GM23338 (cell line): ENCODE measurements at regions not wholly inside any gene's neighbourhood (a gene's known extent, or its start where the extent isn't known, plus 50 kb on each side); places are given as distances from the start of the nearest gene placed in this dataset.

Experiments
- ATAC-seq: fragments of 200-7000 bp; cut with Tn5 transposase; 3 replicates; pipeline ENCODE4 v1.9.1; 2020
- DNase-seq: peaks from one replicate; pipeline ENCODE4 v3.0.0-alpha.2; 2015; ENCODE audit warnings: low spot score
- H2AFZ ChIP-seq: fragments of 200-600 bp; sonication (generic); 2 replicates; pipeline ENCODE4 v1.8.0; 2016; ENCODE audit warnings: antibody characterized with exemption, mild to moderate bottlenecking, moderate library complexity
- H3F3A ChIP-seq: fragments of 200-600 bp; sonication (generic); replicated peaks from 2 replicates; pipeline ENCODE4 v1.8.0; 2017; ENCODE audit warnings: antibody characterized with exemption, mixed run types, low read depth
- H3K27ac ChIP-seq: fragments of 200-600 bp; sonication (generic); 2 replicates; pipeline ENCODE4 v1.6.1; 2016; ENCODE audit warnings: low read depth
- H3K27me3 ChIP-seq: fragments of 200-600 bp; sonication (generic); 2 replicates; pipeline ENCODE4 v1.8.0; 2016; ENCODE audit warnings: mild to moderate bottlenecking, mixed run types, moderate library complexity; ENCODE audit not compliant: insufficient read depth
- H3K36me3 ChIP-seq: fragments of 200-600 bp; sonication (generic); 2 replicates; pipeline ENCODE4 v1.8.0; 2016; ENCODE audit warnings: mild to moderate bottlenecking; ENCODE audit not compliant: insufficient read depth
- H3K4me1 ChIP-seq: fragments of 200-600 bp; sonication (generic); 2 replicates; pipeline ENCODE4 v1.8.0; 2016; ENCODE audit warnings: mild to moderate bottlenecking, moderate library complexity; ENCODE audit not compliant: insufficient read depth
- H3K4me2 ChIP-seq: fragments of 200-600 bp; sonication (generic); 2 replicates; pipeline ENCODE4 v1.7.1; 2017; ENCODE audit warnings: mixed run types
- H3K4me3 ChIP-seq: fragments of 200-600 bp; sonication (generic); 2 replicates; pipeline ENCODE4 v1.6.1; 2016; ENCODE audit warnings: mixed run types
- H3K79me2 ChIP-seq: fragments of 200-600 bp; sonication (generic); replicated peaks from 2 replicates; pipeline ENCODE4 v1.8.0; 2017; ENCODE audit warnings: mild to moderate bottlenecking; ENCODE audit not compliant: insufficient read depth
- H3K9me2 ChIP-seq: fragments of 200-600 bp; sonication (generic); 2 replicates; pipeline ENCODE4 v1.8.0; 2017; ENCODE audit not compliant: insufficient read depth
- H4K20me1 ChIP-seq: fragments of 200-600 bp; sonication (generic); replicated peaks from 2 replicates; pipeline ENCODE4 v1.8.0; 2017; ENCODE audit warnings: mild to moderate bottlenecking; ENCODE audit not compliant: insufficient read depth
- H3K27ac Mint-ChIP-seq: 2 replicates; pipeline ENCODE4 v1.8.0; 2020; ENCODE audit warnings: inconsistent platforms, mild to moderate bottlenecking, moderate library complexity, mixed read lengths
- H3K27me3 Mint-ChIP-seq: 3 replicates; pipeline ENCODE4 v1.8.0; 2022; ENCODE audit warnings: low read depth, mild to moderate bottlenecking, moderate library complexity, mixed read lengths, inconsistent platforms; ENCODE audit not compliant: insufficient read depth, poor library complexity
- H3K36me3 Mint-ChIP-seq: 3 replicates; pipeline ENCODE4 v1.8.0; 2021; ENCODE audit warnings: low read depth, mild to moderate bottlenecking, inconsistent platforms, moderate library complexity, mixed read lengths
- H3K4me1 Mint-ChIP-seq: 3 replicates; pipeline ENCODE4 v1.8.0; 2020; ENCODE audit warnings: mild to moderate bottlenecking, inconsistent platforms, mixed read lengths
- H3K4me3 Mint-ChIP-seq: 3 replicates; pipeline ENCODE4 v1.8.0; 2021; ENCODE audit warnings: moderate library complexity, mild to moderate bottlenecking, inconsistent platforms, mixed read lengths
- H3K9me3 Mint-ChIP-seq: 3 replicates; pipeline ENCODE4 v1.8.0; 2020; ENCODE audit warnings: moderate library complexity, mild to moderate bottlenecking, inconsistent platforms, mixed read lengths
- CREB1 ChIP-seq: fragments of 250-450 bp; sonication (Bioruptor Pico); IDR thresholded peaks from 2 replicates; pipeline ENCODE4 v1.5.0; 2020; ENCODE audit warnings: low read depth, mild to moderate bottlenecking, moderate library complexity
- EZH2 ChIP-seq: fragments of 200-600 bp; sonication (generic); IDR thresholded peaks from one replicate; pipeline ENCODE4 v1.8.0; 2017; ENCODE audit warnings: antibody characterized with exemption, mild to moderate bottlenecking, low read depth; ENCODE audit not compliant: unreplicated experiment
- EZH2phosphoT487 ChIP-seq: fragments of 200-600 bp; sonication (generic); IDR thresholded peaks from one replicate; pipeline ENCODE4 v1.8.1; 2018; ENCODE audit warnings: antibody characterized with exemption; ENCODE audit not compliant: unreplicated experiment
- NANOG ChIP-seq: IDR thresholded peaks from 2 replicates; pipeline ENCODE4 v1.6.1; 2016; ENCODE audit warnings: antibody characterized with exemption, borderline replicate concordance
- ZNF114 ChIP-seq: fragments of 250-450 bp; sonication (Bioruptor Pico); IDR thresholded peaks from 2 replicates; pipeline ENCODE4 v1.5.0; 2020; ENCODE audit warnings: mild to moderate bottlenecking, moderate library complexity
- ZNF331 ChIP-seq: fragments of 250-450 bp; sonication (Bioruptor Pico); IDR thresholded peaks from 2 replicates; pipeline ENCODE4 v1.5.0; 2020; ENCODE audit warnings: low read depth, mild to moderate bottlenecking, moderate library complexity
- TF ChIP-seq, protein P1 (sequence below): IDR thresholded peaks from 2 replicates; pipeline ENCODE4 v1.6.1; 2016; ENCODE audit warnings: antibody characterized with exemption
- TF ChIP-seq, protein P2 (sequence below), 2 experiments: fragments of 200-600 bp in 1 of 2; sonication (generic) in 1 of 2; conservative IDR thresholded peaks; 2 replicates each; pipeline versions ENCODE4 v1.5.1 to v1.6.1; 2016 to 2017; ENCODE audit warnings: antibody characterized with exemption in 2 of 2, low read depth in 2 of 2, mild to moderate bottlenecking in 2 of 2, moderate library complexity in 1 of 2
- TF ChIP-seq, protein P3 (sequence below): IDR thresholded peaks from one replicate; pipeline ENCODE4 v1.6.1; 2018; ENCODE audit warnings: antibody characterized with exemption; ENCODE audit not compliant: unreplicated experiment

DNA sequence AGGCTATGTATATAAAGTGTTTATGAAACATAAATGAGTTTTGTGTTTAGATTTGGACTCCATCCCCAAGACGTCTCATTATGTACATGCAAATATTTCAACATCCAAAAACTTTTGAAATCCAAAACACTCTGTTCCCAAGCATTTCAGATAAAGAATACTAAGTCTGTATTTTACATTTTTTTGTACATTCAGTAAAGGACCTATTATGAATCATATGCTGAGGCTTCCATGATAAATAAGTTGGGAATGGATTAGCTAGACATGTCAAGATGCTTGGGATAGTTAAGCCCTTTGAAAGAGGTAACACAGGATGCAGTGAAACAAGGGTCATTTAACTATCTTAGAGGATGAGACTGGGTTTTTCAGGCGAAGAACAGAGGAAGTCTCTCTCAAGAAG, 262.9 kb downstream of the SNX13 start:
- H3K4me2 ChIP-seq = no peak overlapping the region

DNA sequence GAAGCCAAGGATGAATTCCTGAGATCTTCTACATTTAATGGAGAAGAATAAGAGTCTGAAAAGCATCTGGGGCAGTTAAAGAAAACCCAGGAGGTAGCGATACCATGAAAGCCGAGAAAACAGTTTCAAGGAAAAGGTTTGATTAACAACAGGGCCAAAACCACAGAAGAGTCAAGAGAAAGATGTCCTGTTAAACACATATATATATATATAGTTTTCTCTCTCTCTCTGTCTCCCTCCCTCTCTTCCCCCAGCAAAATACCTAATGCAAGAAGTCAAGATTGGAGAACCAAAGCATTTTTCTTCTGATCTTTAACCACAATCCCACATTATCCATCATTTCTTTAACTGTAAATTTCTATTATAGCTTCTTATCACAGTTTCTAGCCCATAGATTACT, 261.4 kb downstream of the SNX13 start:
- Mint-ChIP-seq H3K4me3 (no peak overlapping the region), H3K9me3 (no peaks in the 10 kb centered on the region), H3K4me1 (no peaks in the 10 kb centered on the region), H3K27me3 (peaks cover 2% of the 10 kb centered on the region), H3K27ac (no peak overlapping the region), H3K36me3 (no peaks in the 10 kb centered on the region)
- TF ChIP-seq, protein P1, sequence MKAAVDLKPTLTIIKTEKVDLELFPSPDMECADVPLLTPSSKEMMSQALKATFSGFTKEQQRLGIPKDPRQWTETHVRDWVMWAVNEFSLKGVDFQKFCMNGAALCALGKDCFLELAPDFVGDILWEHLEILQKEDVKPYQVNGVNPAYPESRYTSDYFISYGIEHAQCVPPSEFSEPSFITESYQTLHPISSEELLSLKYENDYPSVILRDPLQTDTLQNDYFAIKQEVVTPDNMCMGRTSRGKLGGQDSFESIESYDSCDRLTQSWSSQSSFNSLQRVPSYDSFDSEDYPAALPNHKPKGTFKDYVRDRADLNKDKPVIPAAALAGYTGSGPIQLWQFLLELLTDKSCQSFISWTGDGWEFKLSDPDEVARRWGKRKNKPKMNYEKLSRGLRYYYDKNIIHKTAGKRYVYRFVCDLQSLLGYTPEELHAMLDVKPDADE = no peak
- TF ChIP-seq EZH2 (no peak), NANOG (no peak), ZNF114 (no peak)
- TF ChIP-seq, protein P2, sequence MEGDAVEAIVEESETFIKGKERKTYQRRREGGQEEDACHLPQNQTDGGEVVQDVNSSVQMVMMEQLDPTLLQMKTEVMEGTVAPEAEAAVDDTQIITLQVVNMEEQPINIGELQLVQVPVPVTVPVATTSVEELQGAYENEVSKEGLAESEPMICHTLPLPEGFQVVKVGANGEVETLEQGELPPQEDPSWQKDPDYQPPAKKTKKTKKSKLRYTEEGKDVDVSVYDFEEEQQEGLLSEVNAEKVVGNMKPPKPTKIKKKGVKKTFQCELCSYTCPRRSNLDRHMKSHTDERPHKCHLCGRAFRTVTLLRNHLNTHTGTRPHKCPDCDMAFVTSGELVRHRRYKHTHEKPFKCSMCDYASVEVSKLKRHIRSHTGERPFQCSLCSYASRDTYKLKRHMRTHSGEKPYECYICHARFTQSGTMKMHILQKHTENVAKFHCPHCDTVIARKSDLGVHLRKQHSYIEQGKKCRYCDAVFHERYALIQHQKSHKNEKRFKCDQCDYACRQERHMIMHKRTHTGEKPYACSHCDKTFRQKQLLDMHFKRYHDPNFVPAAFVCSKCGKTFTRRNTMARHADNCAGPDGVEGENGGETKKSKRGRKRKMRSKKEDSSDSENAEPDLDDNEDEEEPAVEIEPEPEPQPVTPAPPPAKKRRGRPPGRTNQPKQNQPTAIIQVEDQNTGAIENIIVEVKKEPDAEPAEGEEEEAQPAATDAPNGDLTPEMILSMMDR (conservative IDR thresholded peaks at IDR 0.05; ENCODE audit: low read depth in 2 of 2) = no peak
- H3K4me2 ChIP-seq = no peak overlapping the region
- H3K4me3 ChIP-seq = no peak overlapping the region
- ATAC-seq (no peak), DNase-seq (no peak)
- H3K9me2 ChIP-seq = peaks cover 7% of the 10 kb centered on the region; the same call in 1 of the 2 replicates
- H3K36me3 ChIP-seq = no peaks in the 10 kb centered on the region
- no peaks in the 10 kb centered on the region for H4K20me1 ChIP-seq
- H3F3A ChIP-seq = no peaks in the 10 kb centered on the region
- H3K27ac ChIP-seq = no peak overlapping the region
- H3K27me3 ChIP-seq = no peaks in the 10 kb centered on the region
- peak overlapping the region; percentile 60; the same call in 1 of the 2 replicates for H2AFZ ChIP-seq
- H3K4me1 ChIP-seq = peaks cover 4% of the 10 kb centered on the region; the same call in 1 of the 2 replicates
- H3K79me2 ChIP-seq = no peaks in the 10 kb centered on the region

More for the DNA sequence above, 262.9 kb downstream of the SNX13 start:
- Mint-ChIP-seq H3K4me1 (no peaks in the 10 kb centered on the region), H3K9me3 (no peaks in the 10 kb centered on the region), H3K36me3 (no peaks in the 10 kb centered on the region), H3K27ac (no peak overlapping the region), H3K4me3 (no peak overlapping the region), H3K27me3 (peaks cover 2% of the 10 kb centered on the region)
- DNase-seq (no peak), ATAC-seq (no peak)
- Histone ChIP-seq H3K27ac (no peak overlapping the region), H3K9me2 (peaks cover 13% of the 10 kb centered on the region), H3K36me3 (no peaks in the 10 kb centered on the region), H3K4me1 (peaks cover 4% of the 10 kb centered on the region; the same call in 1 of the 2 replicates), H3K4me3 (no peak overlapping the region), H3K27me3 (no peaks in the 10 kb centered on the region), H2AFZ (no peak overlapping the region), H3K79me2 (no peaks in the 10 kb centered on the region), H4K20me1 (no peaks in the 10 kb centered on the region), H3F3A (no peaks in the 10 kb centered on the region)
- TF ChIP-seq, protein P1 = no peak
- TF ChIP-seq ZNF331 (CRISPR knock-in tag) (no peak), EZH2phosphoT487 (no peak), CREB1 (CRISPR knock-in tag) (no peak)
- TF ChIP-seq, protein P3, sequence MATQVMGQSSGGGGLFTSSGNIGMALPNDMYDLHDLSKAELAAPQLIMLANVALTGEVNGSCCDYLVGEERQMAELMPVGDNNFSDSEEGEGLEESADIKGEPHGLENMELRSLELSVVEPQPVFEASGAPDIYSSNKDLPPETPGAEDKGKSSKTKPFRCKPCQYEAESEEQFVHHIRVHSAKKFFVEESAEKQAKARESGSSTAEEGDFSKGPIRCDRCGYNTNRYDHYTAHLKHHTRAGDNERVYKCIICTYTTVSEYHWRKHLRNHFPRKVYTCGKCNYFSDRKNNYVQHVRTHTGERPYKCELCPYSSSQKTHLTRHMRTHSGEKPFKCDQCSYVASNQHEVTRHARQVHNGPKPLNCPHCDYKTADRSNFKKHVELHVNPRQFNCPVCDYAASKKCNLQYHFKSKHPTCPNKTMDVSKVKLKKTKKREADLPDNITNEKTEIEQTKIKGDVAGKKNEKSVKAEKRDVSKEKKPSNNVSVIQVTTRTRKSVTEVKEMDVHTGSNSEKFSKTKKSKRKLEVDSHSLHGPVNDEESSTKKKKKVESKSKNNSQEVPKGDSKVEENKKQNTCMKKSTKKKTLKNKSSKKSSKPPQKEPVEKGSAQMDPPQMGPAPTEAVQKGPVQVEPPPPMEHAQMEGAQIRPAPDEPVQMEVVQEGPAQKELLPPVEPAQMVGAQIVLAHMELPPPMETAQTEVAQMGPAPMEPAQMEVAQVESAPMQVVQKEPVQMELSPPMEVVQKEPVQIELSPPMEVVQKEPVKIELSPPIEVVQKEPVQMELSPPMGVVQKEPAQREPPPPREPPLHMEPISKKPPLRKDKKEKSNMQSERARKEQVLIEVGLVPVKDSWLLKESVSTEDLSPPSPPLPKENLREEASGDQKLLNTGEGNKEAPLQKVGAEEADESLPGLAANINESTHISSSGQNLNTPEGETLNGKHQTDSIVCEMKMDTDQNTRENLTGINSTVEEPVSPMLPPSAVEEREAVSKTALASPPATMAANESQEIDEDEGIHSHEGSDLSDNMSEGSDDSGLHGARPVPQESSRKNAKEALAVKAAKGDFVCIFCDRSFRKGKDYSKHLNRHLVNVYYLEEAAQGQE = no peak
